HCT116 (cell line): ENCODE measurements at regions not wholly inside any gene's neighbourhood (a gene's known extent, or its start where the extent isn't known, plus 50 kb on each side); places are given as distances from the start of the nearest gene placed in this dataset.

Experiments
- EZH2phosphoT487 ChIP-seq: fragments of 200-600 bp; IDR thresholded peaks from 2 replicates; pipeline ENCODE4 v1.6.1; 2018; ENCODE audit warnings: antibody characterized with exemption, borderline replicate concordance
- FOSL1 ChIP-seq: IDR thresholded peaks from 2 replicates; pipeline ENCODE4 v1.6.1; 2012; ENCODE audit warnings: low read depth

GRCh38 chr20:51237791-51238190, 214.9 kb upstream of the KCNG1 start:
- no peak for TF ChIP-seq FOSL1
- no peak for TF ChIP-seq EZH2phosphoT487
